ENCODE measurements at regions not wholly inside any gene's neighbourhood (a gene's known extent, or its start where the extent isn't known, plus 50 kb on each side); places are given as distances from the start of the nearest gene placed in this dataset.

DNA sequence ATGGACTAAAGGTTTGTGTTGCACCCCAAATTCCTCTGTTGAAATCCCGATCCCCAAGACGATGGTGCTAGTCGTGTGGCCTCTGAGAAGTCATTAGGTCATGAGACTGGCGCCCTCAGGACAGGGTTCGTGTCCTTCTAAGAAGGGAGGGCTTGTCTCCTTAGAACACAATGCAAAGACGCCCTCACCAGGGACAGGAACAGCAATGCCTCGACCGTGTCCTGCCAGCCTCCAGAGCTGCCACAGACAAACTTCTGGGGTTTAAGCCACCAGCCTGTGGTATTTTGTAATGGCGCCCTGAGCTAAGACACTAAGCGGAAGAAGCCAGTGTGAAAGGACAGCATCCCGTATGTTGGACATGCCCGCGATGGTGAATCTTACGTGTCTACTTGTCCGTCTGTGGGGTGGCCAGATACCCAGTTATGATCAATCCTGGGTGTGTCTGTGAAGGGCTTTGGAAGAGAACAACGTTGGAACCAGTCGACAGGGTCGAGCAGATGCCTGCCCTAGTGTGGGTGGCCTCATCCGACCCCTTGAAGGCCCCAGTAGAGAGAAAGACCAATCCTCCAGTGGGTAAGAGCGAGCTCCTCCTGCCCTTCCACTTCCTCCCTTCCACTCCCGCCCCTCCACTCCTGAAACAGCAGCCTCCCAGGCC is 279.2 kb upstream of the IRX2 start:
- H3K79me2 ChIP-seq (ENCODE audit: control insufficient read depth, insufficient read depth, low read length): no peaks in the 10 kb centered on the region
- H3K9me3 ChIP-seq (ENCODE audit: control insufficient read depth, insufficient read depth, low read depth, low read length): no peaks in the 10 kb centered on the region
- no peak overlapping the region for H3K4me2 ChIP-seq (ENCODE audit: extremely low read depth, insufficient read depth, low read length)
- no peak for TF ChIP-seq EZH2 (IDR thresholded peaks at IDR 0.05; ENCODE audit: low read length, missing control alignments)
- TF ChIP-seq, protein P1, sequence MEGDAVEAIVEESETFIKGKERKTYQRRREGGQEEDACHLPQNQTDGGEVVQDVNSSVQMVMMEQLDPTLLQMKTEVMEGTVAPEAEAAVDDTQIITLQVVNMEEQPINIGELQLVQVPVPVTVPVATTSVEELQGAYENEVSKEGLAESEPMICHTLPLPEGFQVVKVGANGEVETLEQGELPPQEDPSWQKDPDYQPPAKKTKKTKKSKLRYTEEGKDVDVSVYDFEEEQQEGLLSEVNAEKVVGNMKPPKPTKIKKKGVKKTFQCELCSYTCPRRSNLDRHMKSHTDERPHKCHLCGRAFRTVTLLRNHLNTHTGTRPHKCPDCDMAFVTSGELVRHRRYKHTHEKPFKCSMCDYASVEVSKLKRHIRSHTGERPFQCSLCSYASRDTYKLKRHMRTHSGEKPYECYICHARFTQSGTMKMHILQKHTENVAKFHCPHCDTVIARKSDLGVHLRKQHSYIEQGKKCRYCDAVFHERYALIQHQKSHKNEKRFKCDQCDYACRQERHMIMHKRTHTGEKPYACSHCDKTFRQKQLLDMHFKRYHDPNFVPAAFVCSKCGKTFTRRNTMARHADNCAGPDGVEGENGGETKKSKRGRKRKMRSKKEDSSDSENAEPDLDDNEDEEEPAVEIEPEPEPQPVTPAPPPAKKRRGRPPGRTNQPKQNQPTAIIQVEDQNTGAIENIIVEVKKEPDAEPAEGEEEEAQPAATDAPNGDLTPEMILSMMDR (conservative IDR thresholded peaks at IDR 0.05 in 1 of 2, IDR thresholded peaks at IDR 0.05 in 1 of 2; ENCODE audit: low read depth in 1 of 2, low read length in 2 of 2): no peak
- H3K4me1 ChIP-seq (ENCODE audit: control insufficient read depth, extremely low read depth, insufficient read depth, low read length): no peaks in the 10 kb centered on the region
- no peaks in the 10 kb centered on the region for H3K27me3 ChIP-seq (ENCODE audit: control insufficient read depth, insufficient read depth, low read length)
- H3K27ac ChIP-seq (ENCODE audit: insufficient read depth, low read length): no peak overlapping the region
- H3K4me3 ChIP-seq (replicated peaks in 1 of 4; ENCODE audit: control extremely low read depth in 1 of 4, insufficient read depth in 1 of 4, low read depth in 3 of 4, low read length in 4 of 4): no peak overlapping the region
- no peaks in the 10 kb centered on the region for H4K20me1 ChIP-seq (ENCODE audit: control insufficient read depth, extremely low read depth, insufficient read depth, low read length)
- no peak overlapping the region for H2AFZ ChIP-seq (ENCODE audit: low read length)
- no peak overlapping the region for H3K9ac ChIP-seq (ENCODE audit: insufficient read depth, low read length)
- DNase-seq (ENCODE audit: low read depth in 2 of 2): no peak
- no peaks in the 10 kb centered on the region for H3K36me3 ChIP-seq (ENCODE audit: control insufficient read depth, insufficient read depth, low read length)

DNA sequence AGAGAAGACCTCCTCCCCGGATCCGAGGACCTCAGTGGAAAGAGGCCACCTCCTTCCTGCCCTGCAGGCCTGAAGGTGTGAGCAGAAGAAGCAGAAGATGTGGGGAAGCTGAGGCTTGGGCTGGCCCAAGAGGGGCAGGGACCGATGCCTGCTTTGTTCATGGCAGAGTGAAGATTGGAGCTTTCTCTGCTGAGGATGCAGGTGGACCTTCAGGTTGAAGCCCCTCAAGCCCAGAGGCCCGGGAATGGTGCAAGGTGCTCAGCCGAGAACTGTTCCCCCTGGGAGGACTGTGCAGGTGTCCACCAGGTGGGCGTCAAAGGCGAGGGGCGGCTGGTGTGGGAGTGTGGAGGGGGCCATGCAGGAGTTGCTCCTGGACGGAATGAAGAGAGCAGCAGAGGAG is 277.9 kb upstream of the IRX2 start:
- H3K27ac ChIP-seq (ENCODE audit: insufficient read depth, low read length): no peak overlapping the region
- H3K4me2 ChIP-seq (ENCODE audit: extremely low read depth, insufficient read depth, low read length): no peak overlapping the region
- H2AFZ ChIP-seq (ENCODE audit: low read length): no peak overlapping the region
- H3K4me3 ChIP-seq (replicated peaks in 1 of 4; ENCODE audit: control extremely low read depth in 1 of 4, insufficient read depth in 1 of 4, low read depth in 3 of 4, low read length in 4 of 4): no peak overlapping the region
- no peaks in the 10 kb centered on the region for H4K20me1 ChIP-seq (ENCODE audit: control insufficient read depth, extremely low read depth, insufficient read depth, low read length)
- H3K4me1 ChIP-seq (ENCODE audit: control insufficient read depth, extremely low read depth, insufficient read depth, low read length): no peaks in the 10 kb centered on the region
- no peaks in the 10 kb centered on the region for H3K36me3 ChIP-seq (ENCODE audit: control insufficient read depth, insufficient read depth, low read length)
- no peak overlapping the region for H3K9ac ChIP-seq (ENCODE audit: insufficient read depth, low read length)
- no peaks in the 10 kb centered on the region for H3K9me3 ChIP-seq (ENCODE audit: control insufficient read depth, insufficient read depth, low read depth, low read length)
- TF ChIP-seq, protein P1 (conservative IDR thresholded peaks at IDR 0.05 in 1 of 2, IDR thresholded peaks at IDR 0.05 in 1 of 2; ENCODE audit: low read depth in 1 of 2, low read length in 2 of 2): no peak
- TF ChIP-seq EZH2 (IDR thresholded peaks at IDR 0.05; ENCODE audit: low read length, missing control alignments): no peak
- H3K79me2 ChIP-seq (ENCODE audit: control insufficient read depth, insufficient read depth, low read length): no peaks in the 10 kb centered on the region
- H3K27me3 ChIP-seq (ENCODE audit: control insufficient read depth, insufficient read depth, low read length): no peaks in the 10 kb centered on the region
- DNase-seq (ENCODE audit: low read depth in 2 of 2): no peak

DNA sequence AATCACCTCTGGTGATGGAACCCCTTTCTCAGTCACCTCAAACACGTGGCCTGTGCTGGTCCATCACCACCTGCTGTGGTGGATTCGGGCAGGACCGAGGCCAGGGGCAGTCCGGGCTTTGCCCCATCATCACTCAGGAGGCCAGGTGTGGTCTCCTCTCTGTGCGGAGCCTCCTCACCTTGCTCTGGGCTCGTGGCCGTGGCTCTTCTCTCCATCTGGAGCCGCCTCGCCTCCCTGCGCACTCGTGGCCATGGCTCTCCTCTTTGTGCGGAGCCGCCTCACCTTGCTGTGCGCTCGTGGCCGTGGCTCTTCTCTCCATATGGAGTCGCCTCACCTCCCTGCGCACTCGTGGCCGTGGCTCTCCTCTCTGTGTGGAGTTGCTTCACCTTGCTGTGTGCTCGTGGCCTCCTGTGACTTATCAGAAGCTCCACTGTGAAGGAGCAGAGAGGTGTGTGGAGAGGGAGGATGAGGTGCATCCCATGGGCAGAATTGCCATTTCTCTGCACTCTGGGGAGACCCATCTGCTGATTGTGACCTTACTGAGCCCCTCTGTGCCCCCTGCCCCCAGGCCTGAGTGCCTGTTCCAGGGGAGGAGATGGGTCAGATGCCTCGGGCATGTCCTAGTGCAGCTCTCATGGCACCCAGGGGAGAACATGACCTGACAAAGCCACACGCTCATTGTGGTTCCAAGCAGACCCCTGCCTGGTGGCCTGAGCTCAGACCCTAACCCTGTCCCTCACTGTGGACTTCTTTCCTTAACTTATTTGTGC is 276.6 kb upstream of the IRX2 start:
- no peak overlapping the region for H3K27ac ChIP-seq (ENCODE audit: insufficient read depth, low read length)
- no peaks in the 10 kb centered on the region for H4K20me1 ChIP-seq (ENCODE audit: control insufficient read depth, extremely low read depth, insufficient read depth, low read length)
- no peak overlapping the region for H3K9ac ChIP-seq (ENCODE audit: insufficient read depth, low read length)
- TF ChIP-seq, protein P1 (conservative IDR thresholded peaks at IDR 0.05 in 1 of 2, IDR thresholded peaks at IDR 0.05 in 1 of 2; ENCODE audit: low read depth in 1 of 2, low read length in 2 of 2): no peak
- TF ChIP-seq EZH2 (IDR thresholded peaks at IDR 0.05; ENCODE audit: low read length, missing control alignments): no peak
- H3K4me3 ChIP-seq (replicated peaks in 1 of 4; ENCODE audit: control extremely low read depth in 1 of 4, insufficient read depth in 1 of 4, low read depth in 3 of 4, low read length in 4 of 4): no peak overlapping the region
- H3K27me3 ChIP-seq (ENCODE audit: control insufficient read depth, insufficient read depth, low read length): no peaks in the 10 kb centered on the region
- no peaks in the 10 kb centered on the region for H3K79me2 ChIP-seq (ENCODE audit: control insufficient read depth, insufficient read depth, low read length)
- H3K4me2 ChIP-seq (ENCODE audit: extremely low read depth, insufficient read depth, low read length): no peak overlapping the region
- no peak for DNase-seq (ENCODE audit: low read depth in 2 of 2)
- no peak overlapping the region for H2AFZ ChIP-seq (ENCODE audit: low read length)
- no peaks in the 10 kb centered on the region for H3K36me3 ChIP-seq (ENCODE audit: control insufficient read depth, insufficient read depth, low read length)
- H3K4me1 ChIP-seq (ENCODE audit: control insufficient read depth, extremely low read depth, insufficient read depth, low read length): no peaks in the 10 kb centered on the region
- no peaks in the 10 kb centered on the region for H3K9me3 ChIP-seq (ENCODE audit: control insufficient read depth, insufficient read depth, low read depth, low read length)
